ENCODE measurements at regions not wholly inside any gene's neighbourhood (a gene's known extent, or its start where the extent isn't known, plus 50 kb on each side); places are given as distances from the start of the nearest gene placed in this dataset.

DNA sequence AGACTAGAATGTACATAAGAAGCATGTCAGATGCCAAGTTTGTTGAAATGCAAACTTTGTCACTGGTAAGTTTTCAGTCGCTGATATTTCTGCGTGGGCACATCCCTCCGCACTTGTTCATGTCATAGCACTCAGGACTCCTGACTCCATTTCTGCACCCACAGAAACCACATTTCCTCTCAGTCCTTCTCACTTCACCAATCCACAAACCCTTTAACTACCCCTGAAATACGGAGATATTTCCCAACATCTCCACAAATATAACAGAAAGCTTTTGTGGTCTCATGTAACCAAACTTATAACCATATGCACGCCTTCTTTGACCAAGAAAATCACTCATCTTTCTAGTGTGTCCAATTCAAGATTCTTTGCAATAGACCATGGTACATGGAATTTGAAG lies 276.9 kb upstream of the ERBB4 start:
- DNase-seq (ENCODE audit: low read depth) (no peak), FAIRE-seq (no peak)
- Histone ChIP-seq H3K27me3 (ENCODE audit: control insufficient read depth, insufficient read depth, low read length) (no peaks in the 10 kb centered on the region), H3K4me3 (ENCODE audit: low read depth, low read length) (no peak overlapping the region), H3K36me3 (ENCODE audit: control insufficient read depth, insufficient read depth, low read length) (no peaks in the 10 kb centered on the region)
- TF ChIP-seq CTCF (IDR thresholded peaks at IDR 0.05; ENCODE audit: insufficient read depth, low read length, severe bottlenecking) = no peak

DNA sequence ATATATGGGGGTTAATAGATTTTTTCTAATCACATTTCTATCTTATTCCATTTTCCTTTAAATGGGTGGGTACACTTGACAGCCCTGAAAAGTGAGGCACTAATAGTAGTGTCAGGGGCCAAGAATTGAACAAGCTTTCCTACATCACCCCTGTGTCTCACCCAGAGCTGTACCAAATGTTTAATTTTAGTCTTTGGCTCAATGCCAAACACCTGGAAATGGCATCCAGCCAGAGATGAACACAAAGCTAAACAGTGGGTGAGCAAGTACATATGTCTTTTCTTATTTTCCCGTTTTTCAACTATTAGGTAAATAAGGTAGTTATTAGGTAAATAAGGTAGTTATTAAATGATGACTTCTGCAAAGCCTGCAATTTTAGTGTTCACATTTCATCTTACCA lies 276.3 kb upstream of the ERBB4 start:
- Histone ChIP-seq H3K4me3 (ENCODE audit: low read depth, low read length) (no peak overlapping the region), H3K27me3 (ENCODE audit: control insufficient read depth, insufficient read depth, low read length) (no peaks in the 10 kb centered on the region), H3K36me3 (ENCODE audit: control insufficient read depth, insufficient read depth, low read length) (no peaks in the 10 kb centered on the region)
- TF ChIP-seq CTCF (IDR thresholded peaks at IDR 0.05; ENCODE audit: insufficient read depth, low read length, severe bottlenecking) = no peak
- DNase-seq (ENCODE audit: low read depth) (peak; percentile 22), FAIRE-seq (no peak)

DNA sequence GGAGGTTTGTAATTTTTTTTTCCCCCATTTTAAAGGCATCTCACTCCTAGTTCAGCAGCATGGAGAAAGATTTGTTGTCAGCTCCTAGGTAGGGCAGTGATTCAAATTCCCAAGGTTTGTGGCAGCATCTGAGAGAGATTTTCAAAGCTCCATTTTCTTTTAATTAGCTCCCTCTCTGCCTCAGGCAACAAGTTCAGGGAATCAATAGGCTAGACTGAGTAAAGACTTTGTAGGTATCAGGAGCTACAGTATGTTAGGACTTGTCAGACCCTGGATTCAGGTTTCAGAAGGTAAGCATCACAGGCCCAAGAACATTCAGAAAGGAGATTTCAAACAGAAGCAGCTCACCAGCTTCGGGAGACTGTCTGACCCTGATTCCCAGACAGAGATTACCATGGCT lies 273.3 kb upstream of the ERBB4 start:
- DNase-seq (ENCODE audit: low read depth) (peak; percentile 21), FAIRE-seq (peak; percentile 18)
- Histone ChIP-seq H3K4me3 (ENCODE audit: low read depth, low read length) (no peak overlapping the region), H3K36me3 (ENCODE audit: control insufficient read depth, insufficient read depth, low read length) (no peaks in the 10 kb centered on the region), H3K27me3 (ENCODE audit: control insufficient read depth, insufficient read depth, low read length) (no peaks in the 10 kb centered on the region)
- TF ChIP-seq CTCF (IDR thresholded peaks at IDR 0.05; ENCODE audit: insufficient read depth, low read length, severe bottlenecking) = no peak

DNA sequence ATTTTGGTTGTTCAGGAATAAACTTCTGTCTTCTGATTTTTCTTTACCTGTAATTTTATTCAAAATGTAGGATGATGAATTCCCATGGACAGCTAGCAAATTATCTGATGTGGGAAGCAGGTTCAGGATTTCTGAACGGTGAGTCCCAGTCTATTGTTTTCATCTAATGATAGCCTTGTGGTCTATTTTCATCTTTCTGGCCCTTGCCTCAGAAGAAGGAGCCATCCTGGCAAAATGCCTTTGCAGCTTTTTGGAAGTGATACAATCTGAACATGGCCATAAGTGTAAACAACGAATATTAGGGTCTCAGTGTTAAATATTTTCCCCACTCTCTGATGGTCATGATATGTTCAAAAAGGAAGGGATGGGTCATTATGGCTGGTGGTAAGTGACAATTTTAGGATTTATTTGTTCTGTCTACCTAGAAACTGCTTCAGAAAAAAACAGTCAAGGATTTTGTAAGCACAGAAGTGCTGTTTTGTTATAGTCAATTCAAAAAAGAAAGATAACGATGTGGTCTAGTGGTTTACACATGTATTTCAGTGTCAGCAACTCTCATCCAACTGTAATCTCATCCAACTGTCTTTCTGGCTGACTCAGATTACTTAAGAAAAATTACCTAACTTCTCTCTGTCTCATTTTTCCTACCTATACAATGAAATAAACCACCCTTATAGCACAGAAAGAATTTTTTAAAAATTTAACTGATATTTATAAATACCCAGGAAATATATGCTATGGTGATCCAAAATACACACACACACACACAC lies 272.6 kb upstream of the ERBB4 start:
- TF ChIP-seq CTCF (IDR thresholded peaks at IDR 0.05; ENCODE audit: insufficient read depth, low read length, severe bottlenecking) = no peak
- DNase-seq (ENCODE audit: low read depth) (peak; percentile 64), FAIRE-seq (no peak)
- Histone ChIP-seq H3K36me3 (ENCODE audit: control insufficient read depth, insufficient read depth, low read length) (no peaks in the 10 kb centered on the region), H3K4me3 (ENCODE audit: low read depth, low read length) (no peak overlapping the region), H3K27me3 (ENCODE audit: control insufficient read depth, insufficient read depth, low read length) (no peaks in the 10 kb centered on the region)

- DNase-seq (ENCODE audit: low read depth) = no peak
- no peak for TF ChIP-seq CTCF (IDR thresholded peaks at IDR 0.05; ENCODE audit: insufficient read depth, low read length, severe bottlenecking)
- no peak for FAIRE-seq
- no peaks in the 10 kb centered on the region for H3K27me3 ChIP-seq (ENCODE audit: control insufficient read depth, insufficient read depth, low read length)
- no peaks in the 10 kb centered on the region for H3K36me3 ChIP-seq (ENCODE audit: control insufficient read depth, insufficient read depth, low read length)
- no peak overlapping the region for H3K4me3 ChIP-seq (ENCODE audit: low read depth, low read length)
These were observed 259.0 kb upstream of the ERBB4 start for GRCh38 chr2:212797484-212798205.

Measured in bronchial epithelial cell (primary cell).